IMR-90 (cell line): ENCODE measurements at regions not wholly inside any gene's neighbourhood (a gene's known extent, or its start where the extent isn't known, plus 50 kb on each side); places are given as distances from the start of the nearest gene placed in this dataset.

Source experiments
- CEBPB ChIP-seq: IDR thresholded peaks from 2 replicates; pipeline ENCODE4 v1.6.1; 2012; ENCODE audit warnings: low read depth, low read length, improper control_type of control experiment
- CHD1 ChIP-seq: IDR thresholded peaks from 2 replicates; pipeline ENCODE4 v1.6.1; 2012; ENCODE audit warnings: low read depth, low read length, improper control_type of control experiment
- CTCF ChIP-seq: conservative IDR thresholded peaks from 2 replicates; pipeline ENCODE4 v1.5.1; 2012; ENCODE audit warnings: mild to moderate bottlenecking, low read depth, low read length, improper control_type of control experiment
- FOS ChIP-seq: fragments of 150-350 bp; IDR thresholded peaks from 2 replicates; pipeline ENCODE4 v1.6.1; 2016; ENCODE audit warnings: low read depth, low read length
- MAZ ChIP-seq: IDR thresholded peaks from 2 replicates; pipeline ENCODE4 v1.6.1; 2012; ENCODE audit warnings: low read depth, mild to moderate bottlenecking, low read length, improper control_type of control experiment, moderate library complexity, borderline replicate concordance
- POLR2A ChIP-seq: IDR thresholded peaks from 2 replicates; pipeline ENCODE4 v1.6.1; 2012; ENCODE audit warnings: mild to moderate bottlenecking, low read depth, low read length
- SMC3 ChIP-seq: fragments of 150-350 bp; IDR thresholded peaks from 2 replicates; pipeline ENCODE4 v1.6.1; 2016; ENCODE audit warnings: low read depth, mild to moderate bottlenecking, antibody characterized with exemption, low read length, moderate library complexity

- TF ChIP-seq POLR2A (no peak), FOS (no peak), CTCF (no peak), SMC3 (no peak), MAZ (no peak), CHD1 (no peak), CEBPB (no peak)
These were observed 527.0 kb upstream of the B3GAT1 start for GRCh38 chr11:134939031-134939430.
